ENCODE measurements at regions not wholly inside any gene's neighbourhood (a gene's known extent, or its start where the extent isn't known, plus 50 kb on each side); places are given as distances from the start of the nearest gene placed in this dataset.
"Not testable (repeated sequence)": the region's sequence is repeated elsewhere in the genome, so short reads cannot be mapped to it uniquely, and the experiment has no call there.

DNA sequence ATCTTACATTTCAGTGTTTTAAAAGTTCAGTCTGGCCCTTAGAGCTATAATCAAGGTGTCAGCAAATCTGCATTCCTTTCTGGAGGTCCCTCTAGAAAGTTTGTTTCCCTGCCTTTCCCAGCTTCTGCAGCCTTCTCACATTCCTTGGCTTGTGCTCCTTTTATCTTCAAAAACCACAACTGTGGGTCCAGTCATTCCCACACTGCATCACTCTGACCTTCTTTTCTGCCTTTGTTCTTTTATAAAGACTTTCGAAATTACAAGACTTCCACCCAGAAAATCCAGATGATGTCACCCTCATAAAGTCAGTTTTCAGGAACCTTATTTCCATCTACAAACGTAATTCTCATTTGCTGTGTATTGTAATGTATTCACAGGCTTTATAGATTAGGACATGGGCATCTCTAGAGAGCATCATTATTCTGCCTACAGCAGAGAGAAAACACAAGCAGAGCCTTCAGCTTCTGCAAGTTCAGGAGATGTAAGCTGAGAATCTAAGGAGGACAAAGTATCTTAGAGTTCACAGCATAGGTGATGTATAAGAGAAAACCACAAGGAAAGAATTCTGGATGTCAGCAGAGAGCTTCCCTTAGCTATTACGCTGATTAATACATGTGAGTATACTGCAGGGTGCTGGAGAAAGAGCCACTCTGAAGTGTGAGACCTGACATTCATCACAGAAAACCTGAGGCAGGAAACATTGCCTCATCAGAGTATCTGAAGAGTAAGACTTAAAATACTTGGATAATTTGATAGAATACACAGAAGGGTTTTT is 1100.2 kb downstream of the CBLN2 start:
- DNase-seq: no peak

DNA sequence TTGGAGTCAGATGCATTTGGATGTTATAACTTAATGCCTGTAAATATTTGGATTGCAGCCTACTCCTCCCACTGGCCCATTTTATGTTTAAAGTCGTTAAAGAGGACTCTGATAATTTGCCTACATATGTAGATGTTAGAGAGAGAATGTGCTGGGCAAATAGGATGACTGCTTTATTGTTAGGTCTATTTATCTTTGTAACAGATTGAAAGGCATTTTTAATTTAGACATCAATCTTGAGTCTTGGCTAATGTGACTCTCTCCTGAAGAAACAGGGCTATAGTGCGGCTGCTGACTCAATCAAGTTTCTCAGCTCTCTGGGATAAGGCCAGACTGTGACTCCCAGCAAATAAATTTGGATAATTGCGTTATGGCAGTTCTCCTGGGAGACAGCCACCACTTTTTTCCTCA is 1101.4 kb downstream of the CBLN2 start:
- no peak for DNase-seq

DNA sequence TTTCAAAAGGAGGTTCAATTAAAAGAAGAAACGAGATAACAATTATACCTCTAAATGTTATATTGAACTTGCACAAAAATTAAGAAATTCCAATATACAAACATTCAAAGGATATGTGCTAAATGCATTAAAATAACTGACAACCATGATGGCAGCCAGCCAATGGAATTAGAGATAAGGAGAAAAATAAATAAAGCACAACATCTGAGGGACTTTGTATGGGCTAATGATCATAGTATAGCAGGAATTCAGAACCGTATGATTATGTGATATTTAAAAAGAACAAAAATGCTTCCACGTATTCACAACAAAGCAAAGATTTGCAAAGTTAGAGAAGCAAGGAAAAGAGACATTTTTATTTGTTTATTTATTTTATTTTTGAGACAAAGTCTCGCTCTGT is 1103.0 kb downstream of the CBLN2 start:
- no peak for DNase-seq

DNA sequence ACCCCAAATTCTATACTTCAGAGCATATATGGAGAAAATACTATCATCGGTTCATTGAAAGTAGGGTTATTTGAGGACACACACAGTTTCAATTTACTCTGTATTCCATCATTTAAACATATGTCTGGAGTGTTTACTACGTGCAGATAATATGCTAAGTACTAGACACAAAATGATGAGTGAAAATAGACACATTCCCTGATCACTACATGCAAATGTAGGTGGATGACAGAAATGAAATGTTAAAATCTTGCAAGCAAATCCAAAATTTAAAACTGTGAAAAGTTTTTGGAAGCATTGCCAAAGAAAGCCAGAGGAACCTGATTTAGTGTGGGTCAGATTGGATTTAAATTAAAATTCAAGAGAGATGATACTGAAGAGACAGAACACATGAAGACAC is 1106.6 kb downstream of the CBLN2 start:
- DNase-seq: no peak

DNA sequence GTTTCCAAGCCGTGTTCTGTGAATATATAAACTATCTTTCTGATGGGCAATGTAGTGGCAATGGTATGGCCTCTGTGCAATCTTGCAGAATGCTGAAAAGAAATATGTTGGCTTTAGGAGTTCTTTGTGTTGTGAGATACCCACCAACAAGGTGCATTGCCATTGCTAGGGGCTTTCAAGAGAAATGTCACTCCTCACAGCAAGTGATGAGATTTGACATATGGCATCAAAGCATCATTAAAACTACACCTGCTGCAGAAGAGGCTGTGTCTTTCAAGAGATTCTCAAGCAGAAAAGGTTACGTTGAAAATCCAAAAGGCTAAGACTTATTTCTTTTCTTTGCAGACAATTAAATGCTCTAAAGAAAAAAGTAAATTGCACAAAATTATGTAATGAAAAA is 1110.8 kb downstream of the CBLN2 start:
- DNase-seq: no peak

DNA sequence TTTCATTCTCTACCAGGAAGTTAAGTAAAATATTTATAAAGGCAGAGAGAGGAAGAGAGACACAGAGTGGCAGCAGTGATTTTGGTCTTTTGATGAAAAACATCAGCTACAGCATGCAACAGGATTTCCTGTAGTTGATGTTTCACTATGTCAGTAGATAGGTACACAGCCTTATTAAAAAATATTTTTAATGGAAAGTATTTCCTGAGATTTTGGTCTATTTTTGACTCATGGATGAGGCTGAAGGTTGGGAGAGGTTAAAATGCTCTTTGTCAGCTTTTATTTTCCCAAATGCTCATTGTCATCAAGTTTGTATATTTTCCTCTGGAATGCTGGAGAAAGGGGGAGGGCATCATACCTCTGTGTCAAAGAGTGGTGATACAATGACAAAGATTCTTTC is 1112.5 kb downstream of the CBLN2 start:
- DNase-seq: no peak

DNA sequence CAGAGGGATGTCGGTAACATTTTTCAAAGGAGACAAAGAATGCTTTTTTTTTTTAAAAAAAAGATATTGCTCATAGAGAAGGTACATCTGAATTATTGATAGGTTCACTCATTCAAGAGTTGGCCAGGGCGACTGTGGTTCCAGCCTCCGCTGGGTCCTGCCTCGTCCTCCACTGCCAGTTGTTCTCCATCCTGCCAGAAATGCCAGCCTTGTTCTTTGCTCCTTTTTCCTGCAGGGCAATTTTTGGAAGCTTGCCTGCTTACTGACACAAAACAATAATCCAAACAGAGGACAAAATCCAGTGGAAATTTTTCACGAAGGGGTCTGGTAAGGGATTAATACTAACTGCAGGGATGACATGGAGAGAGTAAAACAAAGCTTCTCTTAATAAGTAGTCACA is 1113.0 kb downstream of the CBLN2 start:
- DNase-seq: no peak

DNA sequence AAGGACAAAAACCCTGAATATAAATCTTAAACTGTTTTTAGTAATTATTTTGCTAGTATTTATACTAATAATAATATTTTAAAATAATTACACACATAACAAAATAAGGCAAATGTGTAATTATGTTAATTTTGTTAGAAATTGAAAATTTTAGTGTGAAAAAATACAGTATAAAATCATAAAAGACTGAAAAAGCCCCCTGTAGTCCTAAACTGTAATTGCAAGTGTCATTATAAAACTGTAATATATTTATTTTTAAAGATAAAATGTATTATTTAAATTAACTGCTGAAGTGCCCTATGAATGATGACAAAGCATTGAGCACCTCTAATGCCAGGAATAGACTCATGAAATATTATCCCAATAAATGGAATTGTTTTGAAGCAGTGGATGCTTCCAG is 1117.7 kb downstream of the CBLN2 start:
- DNase-seq: no peak

DNA sequence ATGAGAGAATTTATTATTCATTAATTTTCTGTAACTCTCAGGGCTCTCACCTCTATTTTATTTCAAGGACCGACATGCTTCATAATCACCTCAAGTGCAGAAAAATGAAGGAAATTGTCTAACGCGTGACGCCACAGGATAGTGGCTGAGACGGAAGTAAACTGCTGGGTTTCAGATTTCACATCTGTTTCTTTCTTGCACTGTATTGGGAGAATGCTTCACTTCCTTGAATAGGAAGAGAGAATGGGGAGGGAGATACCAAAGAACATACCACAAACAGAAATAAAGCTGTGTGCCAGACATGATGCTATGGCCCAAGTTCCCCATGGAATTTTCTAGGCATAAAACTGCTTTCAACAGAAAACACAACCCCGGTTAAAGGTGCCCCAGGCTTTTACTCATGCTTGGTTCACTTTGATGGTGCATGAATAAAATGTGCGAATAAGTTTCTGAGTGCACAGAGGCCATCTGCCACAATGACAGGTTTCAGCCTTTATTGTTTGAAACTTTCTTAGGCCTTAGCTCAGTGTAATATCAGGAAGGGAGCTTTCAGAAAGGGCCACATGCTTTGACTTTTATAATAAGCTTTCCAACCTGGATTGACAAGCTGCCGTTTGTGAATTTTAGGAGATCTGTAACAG is 1116.4 kb downstream of the SOCS6 start:
- no peak for DNase-seq

DNA sequence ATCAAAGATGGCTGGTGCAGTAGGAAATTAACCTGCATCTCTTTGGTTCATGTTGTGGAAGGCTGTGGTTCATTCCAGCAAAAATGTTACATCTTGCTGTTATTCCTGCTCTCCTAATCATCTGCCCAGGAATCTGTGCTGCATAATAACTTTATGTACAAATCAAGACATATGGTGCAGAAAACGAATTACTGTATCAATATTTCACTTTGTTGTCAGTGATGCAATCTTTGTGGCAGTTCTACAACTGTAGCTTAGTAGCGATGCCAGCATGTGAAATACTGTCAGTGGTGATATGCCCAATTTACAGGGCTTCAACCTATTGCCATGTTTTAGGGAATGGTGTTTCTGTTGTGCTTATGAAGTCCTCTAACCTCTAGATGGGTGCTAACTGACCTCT is 1114.7 kb downstream of the SOCS6 start:
- no peak for DNase-seq

DNA sequence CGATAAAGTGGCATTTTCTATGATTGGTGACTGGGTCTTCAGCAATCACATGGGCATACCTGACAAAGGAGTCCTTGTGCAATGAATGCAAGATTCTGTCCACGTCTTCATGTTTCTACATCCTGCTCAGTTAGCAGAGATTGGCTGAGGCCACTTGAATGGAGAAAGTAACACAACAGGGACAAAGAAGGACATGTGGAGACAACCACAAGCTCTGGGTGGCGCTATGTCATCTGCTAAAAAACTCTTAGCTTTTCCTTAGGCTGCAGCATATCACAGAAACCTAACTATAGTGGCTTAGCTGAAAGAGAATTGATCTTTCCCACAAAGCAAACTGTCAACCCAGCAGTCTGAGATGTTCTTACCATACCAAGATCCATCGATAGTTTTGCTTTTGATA is 1109.7 kb downstream of the SOCS6 start:
- no peak for DNase-seq

DNA sequence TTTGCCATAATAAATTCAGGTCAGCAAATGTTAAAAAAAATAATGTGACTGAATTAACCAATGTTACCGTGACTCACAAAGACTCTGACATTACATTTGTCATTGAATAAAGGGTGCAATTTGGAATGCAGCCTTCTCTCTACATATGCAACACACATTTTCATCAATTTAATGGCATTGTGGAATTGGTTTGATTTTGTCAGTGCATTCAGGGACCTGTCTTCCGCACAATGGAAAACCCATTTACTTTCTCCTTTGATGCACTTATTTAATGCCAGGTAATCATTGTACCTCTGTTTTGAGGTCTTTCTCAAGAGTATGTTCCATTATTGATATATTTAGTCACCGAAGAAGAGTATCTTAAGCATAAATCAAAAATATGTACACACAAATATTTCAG is 1099.3 kb downstream of the SOCS6 start:
- DNase-seq: no peak

DNA sequence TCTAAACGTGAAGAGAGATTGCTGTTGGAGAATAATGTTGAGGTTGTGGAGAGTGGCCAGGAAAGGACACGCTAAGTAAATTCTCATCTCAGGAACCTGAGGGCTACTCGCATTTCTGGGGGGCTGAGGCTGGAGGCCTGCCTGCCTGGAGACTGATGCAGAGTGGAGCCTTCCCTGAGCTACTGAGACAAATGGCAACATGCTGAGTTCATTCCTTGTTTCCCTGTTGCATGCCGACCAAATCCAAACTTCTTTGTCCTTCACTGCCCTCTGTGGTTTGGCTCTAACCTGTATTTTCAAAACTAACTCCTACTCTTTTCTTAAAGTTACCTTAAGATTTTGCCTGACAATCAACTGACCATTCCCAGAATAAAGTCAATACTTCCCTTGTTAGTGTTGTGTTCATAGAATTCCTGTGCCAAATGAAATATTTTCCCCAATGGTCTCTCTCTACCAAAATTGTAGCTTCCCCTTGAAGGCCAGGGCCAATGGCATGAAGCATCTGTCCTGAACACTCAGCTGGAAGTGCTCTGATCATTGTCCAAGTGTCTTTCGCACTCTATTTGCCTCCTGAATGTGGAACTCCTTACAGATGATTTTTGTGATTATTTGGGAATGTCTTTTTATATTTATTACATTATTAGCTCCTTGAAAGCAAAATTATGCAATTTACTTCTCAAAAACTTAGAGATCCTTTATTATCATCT is 1085.6 kb downstream of the SOCS6 start:
- no peak for DNase-seq

DNA sequence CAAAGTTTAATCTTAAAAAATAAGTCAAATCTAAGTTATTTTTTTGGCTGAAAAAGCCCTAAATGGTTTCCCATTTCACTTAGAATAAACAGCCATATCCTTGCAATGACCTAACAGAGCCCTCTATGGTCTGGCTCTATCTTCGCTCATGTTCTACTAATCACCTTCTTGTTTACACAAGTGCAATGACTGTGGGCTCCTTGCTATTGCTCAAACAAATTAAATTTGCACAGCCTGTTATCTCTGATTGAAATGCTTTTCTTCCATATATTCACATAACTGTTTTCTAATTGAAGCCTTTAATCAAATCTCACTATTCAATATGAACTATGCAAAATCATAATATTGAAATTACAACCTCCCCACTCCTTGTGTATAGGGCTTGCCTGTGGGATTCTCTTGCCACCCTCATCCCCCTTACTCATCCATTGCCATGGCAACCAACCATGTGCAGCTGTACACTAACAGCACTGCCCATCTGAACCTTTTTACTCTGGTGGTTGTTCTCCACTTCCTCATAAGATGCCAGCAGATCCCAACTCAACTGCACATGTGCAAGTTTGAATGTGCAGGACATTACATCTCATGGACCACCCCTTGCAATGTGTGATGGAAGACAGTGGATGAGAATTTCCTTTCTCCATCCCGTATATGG is 1083.2 kb downstream of the SOCS6 start:
- DNase-seq: no peak

DNA sequence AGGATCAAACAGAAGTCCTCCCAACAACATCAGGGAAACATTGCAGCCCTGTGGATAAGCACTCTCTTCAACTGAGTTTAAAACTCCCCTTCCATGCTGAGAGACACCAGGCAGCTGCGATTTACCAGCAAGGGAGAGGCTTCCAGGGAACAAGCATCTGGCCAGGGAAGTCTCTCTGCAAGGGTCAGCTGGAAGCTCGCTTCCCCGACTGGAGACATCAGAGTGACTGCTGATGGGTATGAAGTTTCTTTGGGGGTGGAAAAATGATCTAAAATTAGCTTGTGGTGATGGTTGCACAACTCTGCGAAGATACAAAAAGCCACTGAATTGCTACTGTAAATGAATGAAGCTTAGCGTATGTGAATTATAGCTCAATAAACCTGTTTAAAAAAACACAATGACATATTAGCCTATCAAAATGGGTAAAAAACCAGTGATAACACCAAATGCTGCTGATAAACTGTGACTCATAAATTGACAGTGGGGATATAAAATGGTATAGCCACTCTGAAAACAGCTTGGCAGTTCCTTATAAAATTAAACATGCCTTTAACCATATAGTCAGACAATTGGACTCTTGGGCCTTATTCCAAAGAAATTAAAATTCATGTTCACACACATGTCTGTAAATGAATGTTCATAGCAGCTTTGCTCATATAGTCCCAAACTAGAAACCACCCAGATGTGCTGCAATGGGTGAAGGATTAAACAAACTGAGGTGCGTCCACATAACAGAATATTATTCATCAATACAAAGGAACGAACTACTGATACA is 1082.0 kb downstream of the SOCS6 start:
- DNase-seq: no peak

DNA sequence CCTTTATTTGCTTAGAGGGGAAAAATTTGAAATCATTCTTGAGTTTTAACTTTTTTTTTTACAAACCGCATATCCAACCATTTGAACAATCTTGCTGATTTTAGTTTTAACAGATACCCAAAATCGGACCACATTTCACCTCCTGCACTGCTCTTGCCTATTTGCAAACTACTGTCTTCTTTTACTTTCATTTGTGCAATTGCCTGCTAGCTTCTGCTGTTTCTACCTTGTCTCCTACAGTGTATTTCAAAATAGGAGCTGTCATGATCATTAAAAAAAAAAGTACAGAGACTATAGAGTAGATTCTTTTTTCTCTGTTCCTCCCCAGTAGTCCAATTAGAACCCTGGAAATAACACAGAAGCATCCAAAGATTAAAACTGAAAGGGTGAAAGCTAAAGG is 1081.2 kb downstream of the SOCS6 start:
- DNase-seq: no peak

DNA sequence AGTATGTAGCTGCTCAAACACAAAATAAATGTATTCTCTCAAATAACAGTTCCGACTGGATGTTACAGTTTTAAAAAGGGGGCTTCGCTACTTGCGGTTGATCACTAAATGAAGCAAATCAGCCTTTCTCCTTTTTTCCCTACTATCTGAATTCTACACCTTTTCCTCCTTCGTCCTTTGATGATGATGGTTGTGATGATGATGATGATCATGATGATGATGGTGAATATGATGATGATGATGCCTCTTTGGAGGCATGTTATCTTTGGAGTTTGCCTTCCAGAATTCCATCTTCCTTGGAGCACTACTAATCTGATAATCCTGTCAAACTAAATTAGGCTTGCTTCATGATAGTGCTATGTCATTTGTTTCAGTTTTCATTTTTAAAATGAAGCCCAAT is 1073.3 kb downstream of the SOCS6 start:
- DNase-seq: no peak

DNA sequence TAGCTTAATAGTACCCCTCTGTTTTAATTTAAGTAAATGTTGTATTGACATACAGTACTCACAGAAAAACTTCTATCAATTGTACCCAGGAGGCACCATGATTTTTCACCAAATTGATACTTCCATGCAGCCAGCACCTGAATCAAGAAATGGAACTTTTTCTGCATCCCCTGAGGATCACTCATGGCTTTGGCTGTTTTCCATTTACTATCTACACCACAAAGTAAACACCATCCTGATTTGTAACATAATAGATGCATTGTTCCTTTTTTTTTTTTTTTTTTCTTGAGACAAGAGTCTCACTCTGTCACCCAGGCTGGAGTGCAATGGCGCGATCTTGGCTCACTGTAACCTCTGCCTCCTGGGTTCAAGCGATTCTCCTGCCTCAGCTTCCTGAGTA is 1066.8 kb downstream of the SOCS6 start:
- not testable (repeated sequence) for DNase-seq

DNA sequence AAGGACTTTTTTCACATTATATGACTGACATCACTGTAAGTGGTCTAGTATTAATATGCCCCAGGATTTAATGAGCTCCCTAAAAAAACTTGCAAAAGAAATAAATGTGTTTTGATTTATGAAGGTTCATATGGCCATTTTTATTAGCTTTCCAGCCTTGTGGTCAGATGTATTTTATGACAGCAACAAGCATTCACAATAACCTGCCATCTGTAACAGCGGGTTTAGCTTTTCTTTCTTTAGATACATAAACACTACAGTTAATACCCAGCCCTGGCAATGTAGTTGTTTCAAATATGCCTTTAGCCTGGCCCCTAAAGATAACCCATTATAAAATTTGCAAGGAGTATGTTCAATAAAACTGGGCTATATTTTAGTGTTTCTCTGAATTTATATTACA is 1063.8 kb downstream of the SOCS6 start:
- DNase-seq: no peak

DNA sequence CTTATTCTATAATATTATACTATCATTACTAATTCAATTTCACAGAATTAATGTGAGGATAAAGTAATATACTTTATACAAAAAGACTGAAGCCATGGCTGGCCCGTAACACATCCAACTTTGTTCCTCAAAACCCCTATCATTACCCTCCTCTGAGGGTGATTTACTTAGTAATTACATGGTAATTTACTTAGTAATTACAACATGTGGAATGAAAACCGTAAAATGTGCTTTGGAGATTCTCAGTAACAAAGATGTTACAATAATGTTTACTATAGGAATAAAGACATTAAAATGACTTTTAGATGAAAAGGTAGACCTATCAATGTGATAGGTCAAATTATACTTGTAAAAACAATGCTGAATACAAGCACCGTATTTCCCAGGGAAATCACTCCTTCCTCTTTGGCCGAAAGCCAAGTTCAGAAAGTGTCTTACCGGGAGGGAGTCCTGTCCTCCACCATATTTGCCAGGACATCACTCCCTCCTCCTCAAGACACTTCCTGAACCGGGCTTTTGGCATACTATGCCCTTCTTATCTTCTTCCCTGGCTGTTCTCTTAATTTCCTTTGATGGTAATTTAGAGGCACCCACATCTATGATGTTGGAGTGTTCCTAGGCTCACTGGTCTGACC is 1047.8 kb downstream of the SOCS6 start:
- DNase-seq: no peak

DNA sequence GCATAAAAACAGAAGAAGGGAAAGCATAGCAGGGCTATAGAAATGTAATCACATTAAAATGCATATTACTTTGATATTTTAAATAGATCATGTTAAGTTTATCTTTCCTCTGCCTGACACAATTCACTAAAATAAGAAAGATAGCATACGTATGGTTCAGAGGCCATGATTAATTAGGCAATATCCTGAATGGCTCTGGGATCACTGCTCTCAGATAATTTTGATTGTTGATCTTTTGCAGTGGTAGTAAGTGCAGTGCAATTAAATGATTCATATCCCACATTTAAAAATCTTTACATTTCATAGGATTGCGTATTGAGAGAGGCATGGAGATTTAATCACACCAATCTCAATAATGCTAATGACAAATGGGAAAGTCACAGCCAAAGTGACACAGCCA is 1040.7 kb downstream of the SOCS6 start:
- DNase-seq: no peak

DNA sequence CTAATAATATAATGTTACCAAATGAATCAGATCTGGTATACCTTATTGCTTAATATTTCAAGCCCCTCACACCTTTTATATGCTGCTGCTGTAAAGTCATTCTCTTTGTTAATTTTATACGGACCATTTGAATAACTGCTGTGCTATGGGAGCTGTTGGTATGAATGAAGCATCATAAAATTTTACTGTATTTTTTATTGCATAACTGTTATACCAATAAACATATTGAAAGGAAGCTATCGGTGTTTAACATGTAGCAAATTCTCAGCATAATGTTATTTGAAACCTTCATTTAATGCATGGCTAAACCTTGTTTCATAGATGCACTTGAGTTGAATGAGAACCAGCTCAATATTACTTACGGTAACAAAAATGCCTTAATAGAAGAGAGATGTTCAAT is 1040.3 kb downstream of the SOCS6 start:
- DNase-seq: no peak
